Hepatocyte (in vitro differentiated cells): ENCODE measurements at regions not wholly inside any gene's neighbourhood (a gene's known extent, or its start where the extent isn't known, plus 50 kb on each side); places are given as distances from the start of the nearest gene placed in this dataset.
"Not testable (repeated sequence)": the region's sequence is repeated elsewhere in the genome, so short reads cannot be mapped to it uniquely, and the experiment has no call there.

ENCODE experiments used
- CTCF ChIP-seq: fragments of 200-600 bp; sonication (generic); IDR thresholded peaks from 2 replicates; pipeline ENCODE4 v1.5.1; 2016; ENCODE audit warnings: antibody characterized with exemption, mild to moderate bottlenecking; ENCODE audit not compliant: poor library complexity
- EZH2 ChIP-seq: fragments of 200-600 bp; sonication (generic); IDR thresholded peaks from 2 replicates; pipeline ENCODE4 v1.6.1; 2016; ENCODE audit warnings: antibody characterized with exemption, mild to moderate bottlenecking, borderline replicate concordance
- EZH2phosphoT487 ChIP-seq: fragments of 200-600 bp; sonication (generic); IDR thresholded peaks from one replicate; pipeline ENCODE4 v1.6.1; 2018; ENCODE audit warnings: antibody characterized with exemption, mild to moderate bottlenecking, low read depth, moderate library complexity; ENCODE audit not compliant: unreplicated experiment, severe bottlenecking

- not testable (repeated sequence) for TF ChIP-seq EZH2, CTCF, EZH2phosphoT487
Observed at GRCh38 chr1:83117030-83117429, 881.9 kb downstream of the TTLL7 start.
